HL-60/S4 treated with retinoic acid at 250 ng/mL for 4 days and 3 days (cell line): ENCODE measurements at regions not wholly inside any gene's neighbourhood (a gene's known extent, or its start where the extent isn't known, plus 50 kb on each side); places are given as distances from the start of the nearest gene placed in this dataset.

Experiments
- in situ Hi-C: fragments of 300-500 bp; cut with MboI; formaldehyde crosslinking; loops from 2 replicates; pipeline ENCODE4 v1.7.0; 2022; ENCODE audit warnings: low sequenced_read_pairs

GRCh38 chr17:77358801-77359200 is 218.0 kb downstream of the SEC14L1 start:
- in situ Hi-C loops, result no loop called here

- in situ Hi-C loops, result no loop called here
Measured at GRCh38 chr17:77359236-77359635, 218.5 kb downstream of the SEC14L1 start.

- in situ Hi-C loops, result no loop called here
Measured at GRCh38 chr17:77361986-77362620, 221.3 kb downstream of the SEC14L1 start.

GRCh38 chr17:77363821-77364361 is 223.1 kb downstream of the SEC14L1 start:
- in situ Hi-C loops, result no loop called here

- in situ Hi-C loops, result no loop called here
Measured at GRCh38 chr17:77364381-77364911, 223.7 kb downstream of the SEC14L1 start.

GRCh38 chr17:77364941-77365583 is 224.3 kb downstream of the SEC14L1 start:
- in situ Hi-C loops, result no loop called here

GRCh38 chr17:77365584-77366186 is 224.9 kb downstream of the SEC14L1 start:
- in situ Hi-C loops, result no loop called here

GRCh38 chr17:77366206-77366557 is 225.4 kb downstream of the SEC14L1 start:
- in situ Hi-C loops, result no loop called here

GRCh38 chr17:77366558-77367245 is 225.9 kb downstream of the SEC14L1 start:
- in situ Hi-C loops, result no loop called here

GRCh38 chr17:77369544-77369971 is 228.8 kb downstream of the SEC14L1 start:
- in situ Hi-C loops, result no loop called here

- in situ Hi-C loops, result no loop called here
Measured at GRCh38 chr17:77370586-77370985, 229.8 kb downstream of the SEC14L1 start.

GRCh38 chr17:77371117-77371887 is 230.5 kb downstream of the SEC14L1 start:
- in situ Hi-C loops, result no loop called here

- in situ Hi-C loops, result no loop called here
Measured at GRCh38 chr17:77371888-77372443, 231.2 kb downstream of the SEC14L1 start.

- in situ Hi-C loops, result no loop called here
Measured at GRCh38 chr17:77372444-77373298, 231.9 kb downstream of the SEC14L1 start.

GRCh38 chr17:77373299-77374169 is 232.8 kb downstream of the SEC14L1 start:
- in situ Hi-C loops, result no loop called here

GRCh38 chr17:77374170-77374936 is 233.6 kb downstream of the SEC14L1 start:
- in situ Hi-C loops, result no loop called here

GRCh38 chr17:77375108-77375916 is 234.5 kb downstream of the SEC14L1 start:
- in situ Hi-C loops, result no loop called here
